Transverse colon (tissue), 4 donors: ENCODE measurements at regions not wholly inside any gene's neighbourhood (a gene's known extent, or its start where the extent isn't known, plus 50 kb on each side); places are given as distances from the start of the nearest gene placed in this dataset.

Experiments used
- DNase-seq: peaks from one replicate; pipeline ENCODE4 v3.0.0-alpha.2; 2019
- H3K27ac ChIP-seq, 4 donors: fragments of 200-600 bp; sonication (generic); 2 replicates each; pipeline ENCODE4 v1.5.1; 2016 to 2018; ENCODE audit warnings: inconsistent platforms in 4 of 4
- H3K27me3 ChIP-seq: fragments of 200-600 bp; sonication (generic); 2 replicates; pipeline ENCODE4 v1.5.1; 2017; ENCODE audit warnings: inconsistent platforms
- H3K36me3 ChIP-seq, 4 donors: fragments of 200-600 bp; sonication (generic); 2 replicates each; pipeline ENCODE4 v1.5.1; 2017 to 2019; ENCODE audit warnings: inconsistent platforms in 4 of 4
- H3K4me1 ChIP-seq, 4 donors: fragments of 200-600 bp; sonication (generic); 2 replicates each; pipeline ENCODE4 v1.5.1; 2017 to 2020; ENCODE audit warnings: inconsistent platforms in 4 of 4
- H3K4me3 ChIP-seq, 4 donors: fragments of 200-600 bp; sonication (generic); 1 replicate in 1 of 4; 2 replicates in 3 of 4; pipeline versions ENCODE4 v1.5.1 to v1.6.1; 2017 to 2019; ENCODE audit warnings: inconsistent platforms in 4 of 4
- H3K9me3 ChIP-seq, 2 donors: fragments of 200-600 bp; sonication (generic); 2 replicates each; pipeline ENCODE4 v1.5.1; 2017 to 2019; ENCODE audit warnings: inconsistent platforms in 2 of 2
- EP300 ChIP-seq: sonication (generic); formaldehyde crosslinking; IDR thresholded peaks from one replicate; pipeline ENCODE4 v1.6.1; 2017; ENCODE audit warnings: antibody characterized with exemption, low read depth
- POLR2A ChIP-seq: fragments of 450-650 bp; IDR thresholded peaks from one replicate; pipeline ENCODE4 v1.6.1; 2016; ENCODE audit warnings: antibody characterized with exemption, mild to moderate bottlenecking, moderate library complexity
- POLR2AphosphoS5 ChIP-seq, 3 donors: sonication (generic); formaldehyde crosslinking; IDR thresholded peaks; one replicate each; pipeline ENCODE4 v1.6.1; 2016; ENCODE audit warnings: antibody characterized with exemption in 3 of 3
- WGBS, 2 donors: methylation state at CpG; one replicate each; pipeline ENCODE4 v1.1.5; 2018; ENCODE audit warnings: low coverage in 1 of 2; 5-methylcytosine and 5-hydroxymethylcytosine counted together
- in situ Hi-C, 4 donors: fragments of 200-750 bp; cut with MboI; loops; one replicate each; pipeline versions ENCODE4 v1.15.0 to v1.15.1; 2017; ENCODE audit warnings: low sequenced_read_pairs in 3 of 4, low pct_ligation_motif_present in 1 of 4, low pct_unique_long_range_greater_than_20kb in 1 of 4
- intact Hi-C: fragments of 100-400 bp; cut with DNase I; formaldehyde crosslinking; loops from one replicate; pipeline ENCODE4 v1.15.1; 2023; ENCODE audit warnings: low total_unique reads
- TF ChIP-seq, protein P1 (sequence below), 5 experiments: fragments of 200-600 bp in 3 of 5; fragments of 450-650 bp in 2 of 5; sonication (generic) in 3 of 5; IDR thresholded peaks; 1 replicate in 2 of 5; 2 replicates in 3 of 5; pipeline ENCODE4 v1.5.1; 2016 to 2017; ENCODE audit warnings: antibody characterized with exemption in 5 of 5, inconsistent platforms in 3 of 5, mild to moderate bottlenecking in 2 of 5, moderate library complexity in 1 of 5

DNA sequence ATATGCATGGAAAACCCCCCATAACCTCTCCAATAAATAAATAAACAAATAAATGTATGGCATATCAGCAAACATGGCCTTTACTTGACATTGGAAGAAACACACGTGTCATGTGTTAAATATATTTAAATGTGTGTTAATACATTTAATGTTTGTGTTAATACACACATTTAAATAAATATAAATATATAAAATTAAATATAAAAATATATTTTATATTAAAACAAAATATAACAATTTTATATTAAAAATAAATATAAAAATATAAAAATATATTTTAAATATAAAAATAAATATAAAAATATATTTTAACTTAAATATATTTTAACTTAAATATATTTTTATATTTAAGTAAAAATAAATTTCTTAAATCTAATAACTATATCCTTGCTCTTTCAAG, 187.6 kb upstream of the CXXC4 start:
- Histone ChIP-seq H3K36me3 (no peaks in the 10 kb centered on the region), H3K9me3 (peaks cover 0 to 8% of the 10 kb centered on the region in 2 donors), H3K27ac (no peak overlapping the region), H3K27me3 (no peaks in the 10 kb centered on the region), H3K4me1 (no peaks in the 10 kb centered on the region), H3K4me3 (no peak overlapping the region)
- in situ Hi-C loops (no loop called here), intact Hi-C loops (no loop called here)
- TF ChIP-seq, protein P1, sequence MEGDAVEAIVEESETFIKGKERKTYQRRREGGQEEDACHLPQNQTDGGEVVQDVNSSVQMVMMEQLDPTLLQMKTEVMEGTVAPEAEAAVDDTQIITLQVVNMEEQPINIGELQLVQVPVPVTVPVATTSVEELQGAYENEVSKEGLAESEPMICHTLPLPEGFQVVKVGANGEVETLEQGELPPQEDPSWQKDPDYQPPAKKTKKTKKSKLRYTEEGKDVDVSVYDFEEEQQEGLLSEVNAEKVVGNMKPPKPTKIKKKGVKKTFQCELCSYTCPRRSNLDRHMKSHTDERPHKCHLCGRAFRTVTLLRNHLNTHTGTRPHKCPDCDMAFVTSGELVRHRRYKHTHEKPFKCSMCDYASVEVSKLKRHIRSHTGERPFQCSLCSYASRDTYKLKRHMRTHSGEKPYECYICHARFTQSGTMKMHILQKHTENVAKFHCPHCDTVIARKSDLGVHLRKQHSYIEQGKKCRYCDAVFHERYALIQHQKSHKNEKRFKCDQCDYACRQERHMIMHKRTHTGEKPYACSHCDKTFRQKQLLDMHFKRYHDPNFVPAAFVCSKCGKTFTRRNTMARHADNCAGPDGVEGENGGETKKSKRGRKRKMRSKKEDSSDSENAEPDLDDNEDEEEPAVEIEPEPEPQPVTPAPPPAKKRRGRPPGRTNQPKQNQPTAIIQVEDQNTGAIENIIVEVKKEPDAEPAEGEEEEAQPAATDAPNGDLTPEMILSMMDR (IDR thresholded peaks at IDR 0.05), result no peak
- TF ChIP-seq EP300 (no peak), POLR2AphosphoS5 (IDR thresholded peaks at IDR 0.05) (no peak), POLR2A (no peak)
- 78 to 82% methylated on average over 1 of the region's 1 CpG for WGBS, 2 donors
- no peak for DNase-seq

DNA sequence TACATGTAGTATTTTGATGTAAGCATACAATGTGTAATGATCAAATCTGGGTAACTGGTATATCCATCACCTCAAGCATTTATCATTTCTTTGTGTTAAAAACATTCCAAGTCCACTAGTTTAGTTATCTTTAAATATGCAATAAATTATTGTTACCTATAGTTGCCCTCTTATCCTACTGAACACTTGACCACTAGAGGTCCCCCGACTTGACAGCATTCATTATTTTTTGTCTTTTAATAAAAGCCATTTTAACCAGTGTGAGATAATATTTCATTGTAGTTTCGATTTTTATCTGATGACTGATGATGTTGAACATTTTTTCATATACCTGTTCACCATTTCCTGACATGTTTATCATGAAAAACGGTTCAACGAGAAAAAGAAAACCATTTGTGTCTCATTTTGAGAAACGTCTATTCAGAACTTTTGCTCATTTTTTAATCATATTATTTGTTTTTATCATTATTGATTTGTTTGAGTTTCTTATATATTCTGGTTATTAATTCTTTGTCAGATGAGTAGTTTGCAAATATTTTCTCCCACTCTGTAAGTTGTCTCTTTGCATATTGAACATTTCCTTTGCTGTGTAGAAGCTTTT, 199.0 kb upstream of the CXXC4 start:
- WGBS, 2 donors, result 78% methylated on average over 5 of the region's 5 CpGs
- in situ Hi-C loops, result no loop called here

DNA sequence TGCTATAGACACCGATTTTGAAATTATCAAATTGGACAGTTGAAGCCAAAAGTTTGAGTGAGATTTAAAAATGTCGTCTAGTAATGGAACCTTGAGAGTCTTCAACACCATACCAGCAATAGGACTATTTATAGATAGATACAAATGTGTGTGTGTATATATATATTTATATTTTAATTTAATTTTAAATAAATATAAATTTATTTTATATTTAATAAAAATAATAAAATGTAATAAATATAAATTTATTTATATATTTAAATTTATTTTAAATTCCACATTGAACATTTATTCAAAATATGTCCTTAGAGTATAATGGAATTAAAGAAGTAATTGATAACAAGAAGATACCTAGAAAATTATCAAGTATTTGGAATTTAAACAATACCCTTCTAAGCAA, 221.9 kb upstream of the CXXC4 start:
- WGBS, 2 donors, result 84 to 90% methylated on average over 2 of the region's 2 CpGs
- H3K4me1 ChIP-seq, result no peaks in the 10 kb centered on the region
- TF ChIP-seq POLR2A (no peak), POLR2AphosphoS5 (IDR thresholded peaks at IDR 0.05) (no peak), EP300 (no peak)
- TF ChIP-seq, protein P1 (IDR thresholded peaks at IDR 0.05), result no peak
- H3K4me3 ChIP-seq, result no peak overlapping the region
- in situ Hi-C loops (no loop called here), intact Hi-C loops (loop anchor here (5.0 kb wide), 1 partner anchor 239 kb away; no protein-coding TSS in a partner anchor)
- no peaks in the 10 kb centered on the region for H3K36me3 ChIP-seq
- no peak overlapping the region for H3K27ac ChIP-seq
- H3K9me3 ChIP-seq, result no peaks in the 10 kb centered on the region
- DNase-seq, result no peak
- no peaks in the 10 kb centered on the region for H3K27me3 ChIP-seq

More for the DNA sequence above, 199.0 kb upstream of the CXXC4 start:
- no peak overlapping the region for H3K4me3 ChIP-seq
- no peak overlapping the region for H3K27ac ChIP-seq
- no peaks in the 10 kb centered on the region for H3K36me3 ChIP-seq
- no peaks in the 10 kb centered on the region for H3K9me3 ChIP-seq
- no peak for DNase-seq
- intact Hi-C loops, result no loop called here
- TF ChIP-seq POLR2A (no peak), EP300 (no peak)
- TF ChIP-seq, protein P1 (IDR thresholded peaks at IDR 0.05), result peak in 1 of 5 experiments; percentile 15
- no peaks in the 10 kb centered on the region for H3K27me3 ChIP-seq
- no peaks in the 10 kb centered on the region for H3K4me1 ChIP-seq

DNA sequence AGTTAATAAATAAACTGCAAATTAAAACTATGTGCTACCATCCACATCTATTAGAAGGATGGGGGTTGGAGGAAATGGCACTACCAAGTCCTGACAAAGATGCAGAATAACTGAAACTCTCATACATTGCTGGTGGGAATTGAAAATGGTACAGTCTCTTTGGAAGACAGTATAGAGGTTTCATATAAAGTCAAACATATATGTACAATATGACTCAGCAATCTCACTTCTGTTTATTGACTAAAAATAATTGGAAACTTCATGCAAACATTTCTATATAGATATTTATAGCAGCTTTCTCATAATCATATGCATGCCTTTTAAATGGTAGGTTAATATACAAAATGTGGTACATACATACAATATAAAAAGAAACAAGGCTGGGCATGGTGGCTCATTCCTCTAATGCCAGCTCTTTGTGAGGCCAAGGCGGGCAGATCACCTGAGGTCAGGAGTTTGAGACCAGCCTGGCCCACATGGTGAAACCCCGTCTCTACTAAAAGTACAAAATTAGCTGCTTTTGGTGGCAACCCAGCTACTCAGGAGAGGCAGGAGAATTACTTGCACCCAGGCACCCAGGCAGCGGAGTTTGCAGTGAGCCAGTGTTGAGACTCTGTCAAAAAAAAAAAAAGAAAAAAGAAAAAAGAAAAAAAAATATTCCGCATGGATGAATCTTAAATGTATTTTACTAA, 225.0 kb upstream of the CXXC4 start:
- intact Hi-C loops, result loop anchor here (5.0 kb wide), 1 partner anchor 242 kb away; no protein-coding TSS in a partner anchor
- Histone ChIP-seq H3K27me3 (no peaks in the 10 kb centered on the region), H3K4me3 (no peak overlapping the region), H3K36me3 (no peaks in the 10 kb centered on the region), H3K4me1 (no peaks in the 10 kb centered on the region), H3K9me3 (no peaks in the 10 kb centered on the region), H3K27ac (no peak overlapping the region)
- WGBS, 2 donors, result 60 to 73% methylated on average over 4 of the region's 4 CpGs
- in situ Hi-C loops, result no loop called here
- no peak for TF ChIP-seq POLR2AphosphoS5 (IDR thresholded peaks at IDR 0.05)
- TF ChIP-seq, protein P1 (IDR thresholded peaks at IDR 0.05), result no peak
- TF ChIP-seq POLR2A, result no peak
- TF ChIP-seq EP300, result no peak
- no peak for DNase-seq
